DND-41 (cell line): ENCODE measurements at regions not wholly inside any gene's neighbourhood (a gene's known extent, or its start where the extent isn't known, plus 50 kb on each side); places are given as distances from the start of the nearest gene placed in this dataset.

Experiments used
- EZH2 ChIP-seq: IDR thresholded peaks from 3 replicates; pipeline ENCODE4 v1.6.1; 2012; ENCODE audit warnings: borderline replicate concordance, low read depth, mild to moderate bottlenecking, moderate library complexity, low read length, inconsistent platforms; ENCODE audit not compliant: severe bottlenecking
- TF ChIP-seq, protein P1 (sequence below): IDR thresholded peaks from 2 replicates; pipeline ENCODE4 v1.5.1; 2012; ENCODE audit warnings: borderline replicate concordance, low read length, moderate library complexity, mild to moderate bottlenecking; ENCODE audit not compliant: poor library complexity, severe bottlenecking; ENCODE audit errors: extremely low read depth

DNA sequence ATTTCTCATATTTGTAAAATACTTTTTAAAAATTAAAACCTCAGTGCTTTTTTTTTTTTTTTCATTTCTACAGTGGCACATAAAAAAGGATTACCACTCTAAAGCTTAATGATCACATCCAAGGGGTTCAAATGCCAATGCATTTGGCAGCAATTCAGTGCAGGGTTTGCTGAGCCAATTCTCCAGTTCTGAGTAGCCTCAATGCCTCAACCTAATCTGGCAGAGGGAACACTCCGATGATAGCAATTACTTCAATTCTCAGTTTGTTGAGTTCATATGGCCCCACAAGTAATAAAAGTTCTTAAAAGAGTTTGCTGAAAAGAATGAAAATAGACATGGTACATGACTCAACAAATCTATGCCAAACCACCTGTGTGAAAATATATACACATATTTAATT is 79.3 kb upstream of the RBMS3 start:
- TF ChIP-seq, protein P1, sequence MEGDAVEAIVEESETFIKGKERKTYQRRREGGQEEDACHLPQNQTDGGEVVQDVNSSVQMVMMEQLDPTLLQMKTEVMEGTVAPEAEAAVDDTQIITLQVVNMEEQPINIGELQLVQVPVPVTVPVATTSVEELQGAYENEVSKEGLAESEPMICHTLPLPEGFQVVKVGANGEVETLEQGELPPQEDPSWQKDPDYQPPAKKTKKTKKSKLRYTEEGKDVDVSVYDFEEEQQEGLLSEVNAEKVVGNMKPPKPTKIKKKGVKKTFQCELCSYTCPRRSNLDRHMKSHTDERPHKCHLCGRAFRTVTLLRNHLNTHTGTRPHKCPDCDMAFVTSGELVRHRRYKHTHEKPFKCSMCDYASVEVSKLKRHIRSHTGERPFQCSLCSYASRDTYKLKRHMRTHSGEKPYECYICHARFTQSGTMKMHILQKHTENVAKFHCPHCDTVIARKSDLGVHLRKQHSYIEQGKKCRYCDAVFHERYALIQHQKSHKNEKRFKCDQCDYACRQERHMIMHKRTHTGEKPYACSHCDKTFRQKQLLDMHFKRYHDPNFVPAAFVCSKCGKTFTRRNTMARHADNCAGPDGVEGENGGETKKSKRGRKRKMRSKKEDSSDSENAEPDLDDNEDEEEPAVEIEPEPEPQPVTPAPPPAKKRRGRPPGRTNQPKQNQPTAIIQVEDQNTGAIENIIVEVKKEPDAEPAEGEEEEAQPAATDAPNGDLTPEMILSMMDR = no peak
- TF ChIP-seq EZH2 = no peak
